HS-5 (cell line): ENCODE measurements at regions not wholly inside any gene's neighbourhood (a gene's known extent, or its start where the extent isn't known, plus 50 kb on each side); places are given as distances from the start of the nearest gene placed in this dataset.
"Not testable (repeated sequence)": the region's sequence is repeated elsewhere in the genome, so short reads cannot be mapped to it uniquely, and the experiment has no call there.

Experiments
- DNase-seq: peaks from one replicate; pipeline ENCODE4 v3.0.0-alpha.2; 2012; ENCODE audit warnings: low read depth

GRCh38 chrX:34270434-34270833 is 138.3 kb upstream of the FAM47A start:
- no peak for DNase-seq

- no peak for DNase-seq
Observed at GRCh38 chrX:34238896-34239295, 106.8 kb upstream of the FAM47A start.

GRCh38 chrX:34230156-34230555 is 98.0 kb upstream of the FAM47A start:
- not testable (repeated sequence) for DNase-seq

- DNase-seq = no peak
Observed at GRCh38 chrX:34227804-34228203, 95.7 kb upstream of the FAM47A start.

GRCh38 chrX:34223574-34223973 is 91.5 kb upstream of the FAM47A start:
- no peak for DNase-seq

GRCh38 chrX:34218063-34218462 is 85.9 kb upstream of the FAM47A start:
- no peak for DNase-seq

GRCh38 chrX:34197946-34198345 is 65.8 kb upstream of the FAM47A start:
- DNase-seq = no peak
